Left ventricle myocardium inferior (tissue), 1 donor: ENCODE measurements at regions not wholly inside any gene's neighbourhood (a gene's known extent, or its start where the extent isn't known, plus 50 kb on each side); places are given as distances from the start of the nearest gene placed in this dataset.

ENCODE experiments used
- DNase-seq: peaks from one replicate; pipeline ENCODE4 v3.0.0-alpha.2; 2020
- H3K27ac ChIP-seq: fragments of 200-600 bp; replicated peaks from 2 replicates; pipeline ENCODE4 v1.8.0; 2021
- H3K27me3 ChIP-seq: fragments of 200-600 bp; 2 replicates; pipeline ENCODE4 v1.8.0; 2021; ENCODE audit warnings: low read depth
- H3K36me3 ChIP-seq: fragments of 200-600 bp; 2 replicates; pipeline ENCODE4 v1.8.0; 2021
- H3K4me1 ChIP-seq: fragments of 200-600 bp; 2 replicates; pipeline ENCODE4 v1.8.0; 2021
- H3K4me3 ChIP-seq: fragments of 200-600 bp; 2 replicates; pipeline ENCODE4 v1.8.0; 2021; ENCODE audit warnings: mild to moderate bottlenecking, moderate library complexity
- H3K9me3 ChIP-seq: fragments of 200-600 bp; replicated peaks from 2 replicates; pipeline ENCODE4 v1.8.0; 2021
- CTCF ChIP-seq: fragments of 200-600 bp; IDR thresholded peaks from 2 replicates; pipeline ENCODE4 v1.8.0; 2021; ENCODE audit warnings: antibody characterized with exemption, mild to moderate bottlenecking, borderline replicate concordance
- intact Hi-C: fragments of 100-400 bp; cut with micrococcal nuclease; formaldehyde crosslinking; loops from one replicate; pipeline ENCODE4 v1.11.0; 2022
- donor health status: DM: no; HTN: yes; CAD: no; lungs with severe emphysema.

- no peaks in the 10 kb centered on the region for H3K36me3 ChIP-seq
- intact Hi-C loops: no loop called here
- TF ChIP-seq CTCF: no peak
- no peak overlapping the region for H3K4me3 ChIP-seq
- no peaks in the 10 kb centered on the region for H3K27me3 ChIP-seq
- no peak overlapping the region for H3K27ac ChIP-seq
- no peaks in the 10 kb centered on the region for H3K4me1 ChIP-seq
- no peak for DNase-seq
- H3K9me3 ChIP-seq: peaks cover 10% of the 10 kb centered on the region
These were observed 461.4 kb downstream of the FAT4 start for GRCh38 chr4:125776146-125776545.

- Histone ChIP-seq H3K36me3 (no peaks in the 10 kb centered on the region), H3K4me1 (no peaks in the 10 kb centered on the region), H3K27me3 (no peaks in the 10 kb centered on the region), H3K9me3 (peaks cover 10% of the 10 kb centered on the region), H3K27ac (no peak overlapping the region), H3K4me3 (no peak overlapping the region)
- no peak for DNase-seq
- intact Hi-C loops: no loop called here
- no peak for TF ChIP-seq CTCF
These were observed 465.4 kb downstream of the FAT4 start for GRCh38 chr4:125780164-125780563.

- no peak for DNase-seq
- Histone ChIP-seq H3K36me3 (no peaks in the 10 kb centered on the region), H3K4me1 (no peaks in the 10 kb centered on the region), H3K4me3 (no peak overlapping the region), H3K27ac (no peak overlapping the region), H3K27me3 (no peaks in the 10 kb centered on the region), H3K9me3 (peaks cover 8% of the 10 kb centered on the region)
- intact Hi-C loops: no loop called here
- TF ChIP-seq CTCF: no peak
These were observed 466.0 kb downstream of the FAT4 start for GRCh38 chr4:125780747-125781146.

GRCh38 chr4:125781651-125782050, 466.9 kb downstream of the FAT4 start:
- H3K27ac ChIP-seq: no peak overlapping the region
- H3K4me1 ChIP-seq: no peaks in the 10 kb centered on the region
- intact Hi-C loops: no loop called here
- H3K27me3 ChIP-seq: no peaks in the 10 kb centered on the region
- DNase-seq: no peak
- no peak for TF ChIP-seq CTCF
- H3K36me3 ChIP-seq: no peaks in the 10 kb centered on the region
- no peaks in the 10 kb centered on the region for H3K9me3 ChIP-seq
- no peak overlapping the region for H3K4me3 ChIP-seq

- no peak for DNase-seq
- H3K27ac ChIP-seq: no peak overlapping the region
- H3K4me3 ChIP-seq: no peak overlapping the region
- H3K9me3 ChIP-seq: no peaks in the 10 kb centered on the region
- TF ChIP-seq CTCF: no peak
- intact Hi-C loops: no loop called here
- no peaks in the 10 kb centered on the region for H3K27me3 ChIP-seq
- no peaks in the 10 kb centered on the region for H3K4me1 ChIP-seq
- H3K36me3 ChIP-seq: no peaks in the 10 kb centered on the region
These were observed 470.0 kb downstream of the FAT4 start for GRCh38 chr4:125784741-125785140.

GRCh38 chr4:125787707-125788106, 473.0 kb downstream of the FAT4 start:
- Histone ChIP-seq H3K4me1 (no peaks in the 10 kb centered on the region), H3K36me3 (no peaks in the 10 kb centered on the region), H3K9me3 (no peaks in the 10 kb centered on the region), H3K27ac (no peak overlapping the region), H3K4me3 (no peak overlapping the region), H3K27me3 (no peaks in the 10 kb centered on the region)
- intact Hi-C loops: no loop called here
- TF ChIP-seq CTCF: no peak
- DNase-seq: no peak
